ENCODE measurements at regions not wholly inside any gene's neighbourhood (a gene's known extent, or its start where the extent isn't known, plus 50 kb on each side); places are given as distances from the start of the nearest gene placed in this dataset.
A peak's percentile ranks its signal among the peaks of the same experiment; 100 is the strongest.

DNA sequence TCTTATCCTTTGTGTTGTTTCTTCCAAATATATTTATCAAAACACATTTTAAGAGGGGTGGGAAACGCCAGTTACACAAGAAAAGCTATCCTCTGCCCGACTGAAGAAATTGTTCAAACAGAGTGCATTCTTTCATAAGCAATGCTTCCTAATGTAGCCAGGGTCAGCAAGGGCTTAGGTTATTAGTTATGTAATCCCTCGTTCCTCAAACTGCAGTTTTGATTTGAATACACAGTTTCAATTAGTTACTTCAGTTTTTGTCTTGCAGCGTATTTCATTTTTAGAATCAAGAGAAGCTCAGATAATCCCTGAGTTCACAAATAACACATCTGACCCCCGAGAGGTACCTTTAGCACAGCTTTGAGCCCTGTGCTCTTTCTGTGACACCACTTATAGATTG, 141.7 kb upstream of the NRIP1 start (continued):
- TF ChIP-seq, protein P1, sequence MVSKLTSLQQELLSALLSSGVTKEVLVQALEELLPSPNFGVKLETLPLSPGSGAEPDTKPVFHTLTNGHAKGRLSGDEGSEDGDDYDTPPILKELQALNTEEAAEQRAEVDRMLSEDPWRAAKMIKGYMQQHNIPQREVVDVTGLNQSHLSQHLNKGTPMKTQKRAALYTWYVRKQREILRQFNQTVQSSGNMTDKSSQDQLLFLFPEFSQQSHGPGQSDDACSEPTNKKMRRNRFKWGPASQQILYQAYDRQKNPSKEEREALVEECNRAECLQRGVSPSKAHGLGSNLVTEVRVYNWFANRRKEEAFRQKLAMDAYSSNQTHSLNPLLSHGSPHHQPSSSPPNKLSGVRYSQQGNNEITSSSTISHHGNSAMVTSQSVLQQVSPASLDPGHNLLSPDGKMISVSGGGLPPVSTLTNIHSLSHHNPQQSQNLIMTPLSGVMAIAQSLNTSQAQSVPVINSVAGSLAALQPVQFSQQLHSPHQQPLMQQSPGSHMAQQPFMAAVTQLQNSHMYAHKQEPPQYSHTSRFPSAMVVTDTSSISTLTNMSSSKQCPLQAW (CRISPR knock-in tag; IDR thresholded peaks at IDR 0.05), result no peak
- 0 out of 2 replicates have a peak, but pooled peaks have one; percentile 28 for TF ChIP-seq RXRB (CRISPR knock-in tag; IDR thresholded peaks at IDR 0.05; ENCODE audit: borderline replicate concordance)
- TF ChIP-seq TP53 (CRISPR knock-in tag; conservative IDR thresholded peaks at IDR 0.05), result no peak
- no peak for TF ChIP-seq ZNF670 (CRISPR knock-in tag; IDR thresholded peaks at IDR 0.05; ENCODE audit: borderline replicate concordance)
- TF ChIP-seq NFYC (CRISPR knock-in tag; IDR thresholded peaks at IDR 0.05), result no peak
- TF ChIP-seq ZNF703 (CRISPR knock-in tag; IDR thresholded peaks at IDR 0.05; ENCODE audit: borderline replicate concordance), result no peak
- no peak for TF ChIP-seq ZNF678 (CRISPR knock-in tag; IDR thresholded peaks at IDR 0.05)
- TF ChIP-seq KAT7 (CRISPR knock-in tag; IDR thresholded peaks at IDR 0.05; ENCODE audit: borderline replicate concordance), result no peak
- no peak for TF ChIP-seq ZNF841 (CRISPR knock-in tag; IDR thresholded peaks at IDR 0.05; ENCODE audit: borderline replicate concordance)
- no peak for TF ChIP-seq ZNF34 (CRISPR knock-in tag; IDR thresholded peaks at IDR 0.05; ENCODE audit: borderline replicate concordance)
- no peak for TF ChIP-seq ZNF143 (CRISPR knock-in tag; IDR thresholded peaks at IDR 0.05)
- peak; percentile 47; the same call in 1 of the 2 replicates for TF ChIP-seq GATAD2A (CRISPR knock-in tag; IDR thresholded peaks at IDR 0.05)
- no peak for TF ChIP-seq MAFF (IDR thresholded peaks at IDR 0.05; ENCODE audit: low read depth, low read length)
- TF ChIP-seq TEF (CRISPR knock-in tag; IDR thresholded peaks at IDR 0.05), result peak; percentile 37
- TF ChIP-seq NCOA2 (CRISPR knock-in tag; IDR thresholded peaks at IDR 0.05), result 0 out of 2 replicates have a peak, but pooled peaks have one; percentile 18
- no peak for TF ChIP-seq SP5 (CRISPR knock-in tag; IDR thresholded peaks at IDR 0.05; ENCODE audit: borderline replicate concordance, low read depth)
- TF ChIP-seq ZNF280D (CRISPR knock-in tag; IDR thresholded peaks at IDR 0.05), result no peak
- TF ChIP-seq, protein P2, sequence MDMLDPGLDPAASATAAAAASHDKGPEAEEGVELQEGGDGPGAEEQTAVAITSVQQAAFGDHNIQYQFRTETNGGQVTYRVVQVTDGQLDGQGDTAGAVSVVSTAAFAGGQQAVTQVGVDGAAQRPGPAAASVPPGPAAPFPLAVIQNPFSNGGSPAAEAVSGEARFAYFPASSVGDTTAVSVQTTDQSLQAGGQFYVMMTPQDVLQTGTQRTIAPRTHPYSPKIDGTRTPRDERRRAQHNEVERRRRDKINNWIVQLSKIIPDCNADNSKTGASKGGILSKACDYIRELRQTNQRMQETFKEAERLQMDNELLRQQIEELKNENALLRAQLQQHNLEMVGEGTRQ (IDR thresholded peaks at IDR 0.05; ENCODE audit: low read depth, low read length), result no peak
- TF ChIP-seq, protein P2 (CRISPR knock-in tag; IDR thresholded peaks at IDR 0.05; ENCODE audit: borderline replicate concordance), result no peak
- TF ChIP-seq ZXDC (CRISPR knock-in tag; IDR thresholded peaks at IDR 0.05), result no peak
- TF ChIP-seq ZC3H4 (CRISPR knock-in tag; IDR thresholded peaks at IDR 0.05; ENCODE audit: borderline replicate concordance), result no peak
- TF ChIP-seq HMGA1 (CRISPR knock-in tag; conservative IDR thresholded peaks at IDR 0.05), result no peak
